Lower leg skin (tissue), 3 donors: ENCODE measurements at regions not wholly inside any gene's neighbourhood (a gene's known extent, or its start where the extent isn't known, plus 50 kb on each side); places are given as distances from the start of the nearest gene placed in this dataset.

Experiments
- POLR2A ChIP-seq, 2 donors: fragments of 450-650 bp; IDR thresholded peaks; one replicate each; pipeline ENCODE4 v1.6.1; 2016 to 2017; ENCODE audit warnings: antibody characterized with exemption in 2 of 2, mild to moderate bottlenecking in 1 of 2, moderate library complexity in 1 of 2
- TF ChIP-seq, protein P1 (sequence below), 3 donors: fragments of 450-650 bp; IDR thresholded peaks; one replicate each; pipeline ENCODE4 v1.5.1; 2016; ENCODE audit warnings: antibody characterized with exemption in 3 of 3, mild to moderate bottlenecking in 3 of 3, moderate library complexity in 2 of 3

GRCh38 chrX:69321006-69321655 lies 155.9 kb upstream of the PJA1 start:
- TF ChIP-seq, protein P1, sequence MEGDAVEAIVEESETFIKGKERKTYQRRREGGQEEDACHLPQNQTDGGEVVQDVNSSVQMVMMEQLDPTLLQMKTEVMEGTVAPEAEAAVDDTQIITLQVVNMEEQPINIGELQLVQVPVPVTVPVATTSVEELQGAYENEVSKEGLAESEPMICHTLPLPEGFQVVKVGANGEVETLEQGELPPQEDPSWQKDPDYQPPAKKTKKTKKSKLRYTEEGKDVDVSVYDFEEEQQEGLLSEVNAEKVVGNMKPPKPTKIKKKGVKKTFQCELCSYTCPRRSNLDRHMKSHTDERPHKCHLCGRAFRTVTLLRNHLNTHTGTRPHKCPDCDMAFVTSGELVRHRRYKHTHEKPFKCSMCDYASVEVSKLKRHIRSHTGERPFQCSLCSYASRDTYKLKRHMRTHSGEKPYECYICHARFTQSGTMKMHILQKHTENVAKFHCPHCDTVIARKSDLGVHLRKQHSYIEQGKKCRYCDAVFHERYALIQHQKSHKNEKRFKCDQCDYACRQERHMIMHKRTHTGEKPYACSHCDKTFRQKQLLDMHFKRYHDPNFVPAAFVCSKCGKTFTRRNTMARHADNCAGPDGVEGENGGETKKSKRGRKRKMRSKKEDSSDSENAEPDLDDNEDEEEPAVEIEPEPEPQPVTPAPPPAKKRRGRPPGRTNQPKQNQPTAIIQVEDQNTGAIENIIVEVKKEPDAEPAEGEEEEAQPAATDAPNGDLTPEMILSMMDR (IDR thresholded peaks at IDR 0.05): no peak
- no peak for TF ChIP-seq POLR2A (IDR thresholded peaks at IDR 0.05)
